Urinary bladder (tissue), 3 donors: ENCODE measurements at regions not wholly inside any gene's neighbourhood (a gene's known extent, or its start where the extent isn't known, plus 50 kb on each side); places are given as distances from the start of the nearest gene placed in this dataset.
"Not testable (repeated sequence)": the region's sequence is repeated elsewhere in the genome, so short reads cannot be mapped to it uniquely, and the experiment has no call there.

Source experiments
- DNase-seq: peaks from one replicate; pipeline ENCODE4 v3.0.0-alpha.2; 2015; ENCODE audit errors: extremely low spot score
- H3K27ac ChIP-seq: one replicate; pipeline ENCODE4 v1.5.1; 2013; ENCODE audit warnings: low read depth, mild to moderate bottlenecking, moderate library complexity
- H3K36me3 ChIP-seq: one replicate; pipeline ENCODE4 v1.6.1; 2013; ENCODE audit warnings: mild to moderate bottlenecking, moderate library complexity; ENCODE audit not compliant: insufficient read depth
- H3K4me1 ChIP-seq: one replicate; pipeline ENCODE4 v1.6.1; 2013; ENCODE audit warnings: mild to moderate bottlenecking, moderate library complexity; ENCODE audit not compliant: insufficient read depth
- H3K4me3 ChIP-seq: one replicate; pipeline ENCODE4 v1.5.1; 2013; ENCODE audit warnings: low read depth, low read length
- WGBS: extraction: QIAGEN DNeasy Blood & Tissue Kit; methylation state at CpG from one replicate; pipeline ENCODE4 v1.1.7; 2013; 5-methylcytosine and 5-hydroxymethylcytosine counted together
- donor health status: healthy with polysubstance abuse.
- donor health status: healthy.

DNA sequence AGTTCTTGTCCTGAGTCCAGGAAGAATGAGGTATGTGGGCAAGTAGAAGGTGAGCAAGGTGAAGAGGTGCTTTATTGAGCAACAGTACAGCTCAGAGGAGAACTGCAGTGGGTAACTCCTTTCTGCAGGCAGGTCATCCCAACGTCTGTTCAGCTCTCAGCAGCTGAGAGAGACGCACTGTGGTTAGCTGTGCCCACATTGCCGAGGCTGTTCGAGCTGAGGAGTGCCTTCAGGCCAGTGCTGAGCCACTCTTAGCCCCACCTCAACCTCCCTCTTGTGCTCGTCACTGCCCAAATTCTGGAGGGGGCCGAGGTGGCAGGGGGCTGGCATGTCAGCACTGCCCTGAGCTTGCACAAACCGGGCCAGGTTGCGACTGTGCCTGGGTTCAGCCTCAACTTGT lies 191.8 kb downstream of the CWH43 start:
- H3K36me3 ChIP-seq, DNase-seq, H3K27ac ChIP-seq, H3K4me1 ChIP-seq, H3K4me3 ChIP-seq: not testable (repeated sequence)
- WGBS, result 66% methylated on average over 8 of the region's 8 CpGs

GRCh38 chr4:49181088-49181487 lies 195.0 kb downstream of the CWH43 start:
- H3K27ac ChIP-seq, H3K4me3 ChIP-seq, H3K36me3 ChIP-seq, DNase-seq, H3K4me1 ChIP-seq: not testable (repeated sequence)
- WGBS, result 64% methylated on average over 4 of the region's 4 CpGs

DNA sequence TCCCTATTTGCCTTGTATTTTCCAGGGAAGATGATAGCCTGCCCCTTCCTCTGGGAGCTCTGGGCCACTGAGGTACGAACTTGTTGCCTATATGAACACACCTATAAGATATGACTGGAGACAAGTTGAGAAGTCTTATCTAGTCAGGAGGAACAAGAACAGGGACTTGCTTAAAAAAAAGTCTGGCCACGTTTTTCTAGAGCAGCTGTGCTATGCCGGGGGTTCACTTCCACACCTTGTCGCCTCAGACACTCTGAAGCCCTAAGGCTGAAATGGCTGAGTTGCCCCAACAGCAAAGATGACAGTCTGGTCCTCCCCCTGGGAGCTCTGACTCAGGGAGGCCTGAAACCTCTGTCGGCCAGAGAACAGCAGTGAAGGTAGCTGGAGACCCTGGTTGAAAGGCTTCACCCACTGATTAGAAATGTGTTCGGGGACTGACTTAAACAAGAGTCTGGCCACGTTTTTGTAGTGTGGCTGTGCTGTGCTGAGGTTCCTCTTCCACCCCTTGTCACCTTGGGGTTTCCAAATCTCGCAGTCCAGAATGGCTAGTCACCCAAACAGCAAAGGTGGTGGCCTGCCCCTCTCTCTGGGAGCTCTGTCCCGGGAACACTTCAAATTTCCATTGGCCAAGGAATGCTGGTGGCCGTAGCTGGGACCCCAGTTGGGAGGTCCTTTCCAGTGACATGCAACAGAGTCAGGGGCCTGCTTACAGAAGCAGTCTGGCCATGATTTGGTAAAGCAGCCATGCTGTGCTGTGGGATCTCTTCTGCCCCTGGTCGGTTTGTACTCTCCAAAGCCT lies 225.5 kb downstream of the CWH43 start:
- 55% methylated on average over 11 of the region's 11 CpGs for WGBS
- not testable (repeated sequence) for DNase-seq

DNA sequence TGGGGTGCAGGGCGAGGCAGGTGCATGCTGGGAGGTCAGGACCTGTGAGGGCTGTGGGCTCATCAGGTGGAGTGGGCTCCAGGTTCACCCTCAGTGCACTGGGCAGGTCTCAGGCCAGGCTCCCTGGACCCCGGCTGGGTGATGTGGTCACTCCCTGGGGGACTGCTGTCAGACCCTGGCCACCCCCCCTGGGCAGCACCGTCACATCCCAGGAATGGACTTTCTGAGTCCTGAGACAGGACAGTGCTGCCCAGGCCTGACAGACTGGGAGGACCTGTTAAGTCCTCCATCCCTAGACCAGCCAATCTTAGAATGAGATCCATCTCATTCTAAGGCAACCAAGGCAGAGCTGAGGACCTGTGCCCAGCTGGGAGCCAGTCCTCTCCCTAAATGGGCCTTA lies 227.2 kb downstream of the CWH43 start:
- H3K36me3 ChIP-seq, H3K27ac ChIP-seq, H3K4me3 ChIP-seq, DNase-seq, H3K4me1 ChIP-seq: not testable (repeated sequence)
- 38% methylated on average over 3 of the region's 3 CpGs for WGBS

More for the DNA sequence above, 225.5 kb downstream of the CWH43 start:
- not testable (repeated sequence) for H3K4me1 ChIP-seq, H3K27ac ChIP-seq, H3K36me3 ChIP-seq, H3K4me3 ChIP-seq

DNA sequence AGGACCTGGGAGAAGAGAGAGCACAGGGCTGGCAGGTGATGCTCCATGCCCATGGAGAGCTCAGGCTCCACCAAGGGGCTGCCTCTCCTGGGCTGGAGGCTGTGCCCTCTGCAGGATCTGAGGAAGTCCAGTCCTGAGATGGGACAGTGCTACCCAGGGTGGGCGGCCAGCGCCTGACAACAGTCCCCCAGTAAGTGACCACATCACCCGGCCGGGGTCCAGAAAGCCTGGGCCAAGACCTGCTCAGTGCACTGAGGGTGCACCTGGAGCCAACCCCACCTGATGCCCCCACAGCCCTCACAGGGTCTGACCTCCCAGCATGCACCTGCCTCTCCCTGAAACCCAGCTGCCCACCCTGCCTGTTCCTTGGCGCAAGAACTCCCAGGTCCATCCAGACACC lies 227.7 kb downstream of the CWH43 start:
- not testable (repeated sequence) for H3K27ac ChIP-seq, H3K36me3 ChIP-seq, H3K4me3 ChIP-seq, DNase-seq, H3K4me1 ChIP-seq
- 81% methylated on average over 5 of the region's 5 CpGs for WGBS

DNA sequence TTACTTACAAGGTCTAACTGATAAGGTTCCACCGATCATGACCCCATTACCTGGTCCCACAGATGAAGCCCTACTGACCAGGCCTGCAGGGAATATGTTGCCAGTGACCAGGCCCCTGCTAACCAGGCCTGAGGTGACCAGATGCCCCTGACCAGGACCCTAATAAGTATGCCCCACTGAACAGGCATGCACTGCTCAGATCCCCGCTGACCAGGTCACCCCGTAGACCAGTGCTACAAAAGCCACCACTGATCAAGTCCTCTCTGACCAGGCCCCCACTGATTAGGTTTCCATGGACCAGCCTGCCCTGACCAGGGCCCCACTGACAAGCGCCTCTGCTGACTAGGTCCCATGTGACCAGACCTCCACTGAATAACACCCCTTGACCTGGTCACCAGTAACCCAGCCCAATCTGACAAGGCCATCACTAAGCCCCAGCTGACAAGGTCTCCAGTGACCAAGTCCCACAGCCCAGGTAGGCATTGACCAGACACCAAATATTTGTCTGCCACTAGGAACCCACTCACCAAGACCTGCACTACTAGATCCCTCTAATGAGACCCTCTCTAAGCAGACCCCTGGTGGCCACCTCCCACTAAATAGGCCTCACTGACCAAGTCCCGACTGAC lies 228.5 kb downstream of the CWH43 start:
- not testable (repeated sequence) for H3K36me3 ChIP-seq, H3K4me1 ChIP-seq, H3K27ac ChIP-seq, DNase-seq, H3K4me3 ChIP-seq
- WGBS, result 71% methylated on average over 5 of the region's 5 CpGs

- 80% methylated on average over 2 of the region's 2 CpGs for WGBS
- H3K4me1 ChIP-seq, H3K36me3 ChIP-seq, DNase-seq, H3K27ac ChIP-seq, H3K4me3 ChIP-seq: not testable (repeated sequence)
These were observed 229.0 kb downstream of the CWH43 start for GRCh38 chr4:49215082-49215479.

GRCh38 chr4:49216606-49217005 lies 230.5 kb downstream of the CWH43 start:
- 60% methylated on average over 3 of the region's 3 CpGs for WGBS
- not testable (repeated sequence) for H3K4me1 ChIP-seq, H3K36me3 ChIP-seq, H3K4me3 ChIP-seq, H3K27ac ChIP-seq, DNase-seq

GRCh38 chr4:49217492-49217891 lies 231.4 kb downstream of the CWH43 start:
- no peak overlapping the region for H3K27ac ChIP-seq
- DNase-seq, result no peak
- no peaks in the 10 kb centered on the region for H3K4me1 ChIP-seq
- no peak overlapping the region for H3K4me3 ChIP-seq
- H3K36me3 ChIP-seq, result no peaks in the 10 kb centered on the region

- not testable (repeated sequence) for DNase-seq, H3K4me3 ChIP-seq, H3K36me3 ChIP-seq, H3K4me1 ChIP-seq, H3K27ac ChIP-seq
- 70% methylated on average over 3 of the region's 3 CpGs for WGBS
These were observed 232.0 kb downstream of the CWH43 start for GRCh38 chr4:49218094-49218493.

GRCh38 chr4:49218931-49219330 lies 232.9 kb downstream of the CWH43 start:
- H3K36me3 ChIP-seq, H3K27ac ChIP-seq, H3K4me1 ChIP-seq, H3K4me3 ChIP-seq, DNase-seq: not testable (repeated sequence)

GRCh38 chr4:49219489-49220225 lies 233.6 kb downstream of the CWH43 start:
- H3K4me3 ChIP-seq, H3K36me3 ChIP-seq, H3K4me1 ChIP-seq, DNase-seq, H3K27ac ChIP-seq: not testable (repeated sequence)
- WGBS, result 41% methylated on average over 4 of the region's 4 CpGs

GRCh38 chr4:49221209-49221608 lies 235.1 kb downstream of the CWH43 start:
- 35% methylated on average over 4 of the region's 4 CpGs for WGBS
- Histone ChIP-seq H3K4me3 (no peak overlapping the region), H3K27ac (no peak overlapping the region), H3K36me3 (no peaks in the 10 kb centered on the region), H3K4me1 (no peaks in the 10 kb centered on the region)
- DNase-seq, result no peak

GRCh38 chr4:49222810-49223209 lies 236.7 kb downstream of the CWH43 start:
- not testable (repeated sequence) for H3K36me3 ChIP-seq, H3K4me3 ChIP-seq, H3K27ac ChIP-seq, DNase-seq, H3K4me1 ChIP-seq
- 39% methylated on average over 1 of the region's 1 CpG for whole genome bisulfite sequencing
